ENCODE measurements at regions not wholly inside any gene's neighbourhood (a gene's known extent, or its start where the extent isn't known, plus 50 kb on each side); places are given as distances from the start of the nearest gene placed in this dataset.

DNA sequence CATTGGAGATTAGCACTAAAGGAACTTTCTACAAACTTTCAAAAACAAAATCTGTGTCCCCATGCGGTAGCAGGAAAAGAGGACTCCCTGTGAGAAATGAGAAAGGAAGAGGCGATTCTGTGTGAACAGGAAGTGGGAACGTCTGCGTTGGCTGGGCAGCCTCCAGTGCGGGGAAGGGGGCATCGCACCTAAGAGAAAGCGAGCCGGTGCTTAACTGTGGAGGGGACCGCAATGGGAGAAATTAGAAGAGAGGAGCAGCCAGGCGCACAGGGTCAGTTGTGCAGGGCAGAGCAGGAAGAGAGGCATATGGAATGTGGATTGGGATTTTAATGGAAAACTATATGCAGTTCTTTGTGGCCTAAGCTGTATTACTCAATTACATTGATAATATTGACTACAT, 77.4 kb upstream of the DOCK9 start:
- TF ChIP-seq, protein P1, sequence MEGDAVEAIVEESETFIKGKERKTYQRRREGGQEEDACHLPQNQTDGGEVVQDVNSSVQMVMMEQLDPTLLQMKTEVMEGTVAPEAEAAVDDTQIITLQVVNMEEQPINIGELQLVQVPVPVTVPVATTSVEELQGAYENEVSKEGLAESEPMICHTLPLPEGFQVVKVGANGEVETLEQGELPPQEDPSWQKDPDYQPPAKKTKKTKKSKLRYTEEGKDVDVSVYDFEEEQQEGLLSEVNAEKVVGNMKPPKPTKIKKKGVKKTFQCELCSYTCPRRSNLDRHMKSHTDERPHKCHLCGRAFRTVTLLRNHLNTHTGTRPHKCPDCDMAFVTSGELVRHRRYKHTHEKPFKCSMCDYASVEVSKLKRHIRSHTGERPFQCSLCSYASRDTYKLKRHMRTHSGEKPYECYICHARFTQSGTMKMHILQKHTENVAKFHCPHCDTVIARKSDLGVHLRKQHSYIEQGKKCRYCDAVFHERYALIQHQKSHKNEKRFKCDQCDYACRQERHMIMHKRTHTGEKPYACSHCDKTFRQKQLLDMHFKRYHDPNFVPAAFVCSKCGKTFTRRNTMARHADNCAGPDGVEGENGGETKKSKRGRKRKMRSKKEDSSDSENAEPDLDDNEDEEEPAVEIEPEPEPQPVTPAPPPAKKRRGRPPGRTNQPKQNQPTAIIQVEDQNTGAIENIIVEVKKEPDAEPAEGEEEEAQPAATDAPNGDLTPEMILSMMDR (IDR thresholded peaks at IDR 0.05 in 4 of 5, conservative IDR thresholded peaks at IDR 0.05 in 1 of 5) = no peak
- TF ChIP-seq POLR2A (IDR thresholded peaks at IDR 0.05) = no peak

All from gastrocnemius medialis (tissue), 4 donors.